Calu3 (cell line): ENCODE measurements at regions not wholly inside any gene's neighbourhood (a gene's known extent, or its start where the extent isn't known, plus 50 kb on each side); places are given as distances from the start of the nearest gene placed in this dataset.

Experiments used
- BruUV-seq: library from RNA; stranded (reverse); fragments of 400-500 nt; replicated peaks from 2 replicates; lab custom pipeline; 2021; lab: Mats Ljungman, UMichigan
- CTCF ChIA-PET: fragments of 300-600 bp; sonication (Branson Sonifier 250); formaldehyde crosslinking; loops from one replicate; lab custom pipeline; 2022; ENCODE audit warnings: antibody characterized with exemption; lab: Charles Lee
- DNase-seq: peaks from one replicate; pipeline ENCODE4 v3.0.0; 2022
- H3K27ac Mint-ChIP-seq: one replicate; pipeline ENCODE4 v1.8.0; 2022; ENCODE audit warnings: mixed read lengths; ENCODE audit not compliant: unreplicated experiment
- H3K27me3 Mint-ChIP-seq: one replicate; pipeline ENCODE4 v1.8.0; 2022; ENCODE audit warnings: mixed read lengths; ENCODE audit not compliant: unreplicated experiment
- H3K36me3 Mint-ChIP-seq: one replicate; pipeline ENCODE4 v1.8.0; 2022; ENCODE audit warnings: mild to moderate bottlenecking, moderate library complexity, mixed read lengths; ENCODE audit not compliant: insufficient read depth, unreplicated experiment
- H3K4me1 Mint-ChIP-seq: one replicate; pipeline ENCODE4 v1.8.0; 2022; ENCODE audit warnings: mild to moderate bottlenecking, low read depth, mixed read lengths; ENCODE audit not compliant: unreplicated experiment
- H3K4me3 Mint-ChIP-seq: one replicate; pipeline ENCODE4 v1.8.0; 2022; ENCODE audit warnings: mild to moderate bottlenecking, low read depth, moderate library complexity, mixed read lengths; ENCODE audit not compliant: unreplicated experiment
- H3K9me3 Mint-ChIP-seq: one replicate; pipeline ENCODE4 v1.8.0; 2022; ENCODE audit warnings: low read depth, mixed read lengths; ENCODE audit not compliant: unreplicated experiment
- intact Hi-C: fragments of 100-400 bp; cut with micrococcal nuclease; formaldehyde crosslinking; loops from one replicate; pipeline ENCODE4 v1.10.0; 2022; ENCODE audit not compliant: unreplicated experiment
- TF ChIP-seq, protein P1 (sequence below): fragments of 200-600 bp; IDR thresholded peaks from one replicate; pipeline ENCODE4 v1.8.0; 2022; ENCODE audit warnings: antibody characterized with exemption; ENCODE audit not compliant: unreplicated experiment

GRCh38 chrX:99117011-99117410 is 1293.1 kb downstream of the PCDH19 start:
- H3K4me3 Mint-ChIP-seq = no peak overlapping the region
- no peak overlapping the region for H3K27ac Mint-ChIP-seq
- no peaks in the 10 kb centered on the region for H3K36me3 Mint-ChIP-seq
- TF ChIP-seq, protein P1, sequence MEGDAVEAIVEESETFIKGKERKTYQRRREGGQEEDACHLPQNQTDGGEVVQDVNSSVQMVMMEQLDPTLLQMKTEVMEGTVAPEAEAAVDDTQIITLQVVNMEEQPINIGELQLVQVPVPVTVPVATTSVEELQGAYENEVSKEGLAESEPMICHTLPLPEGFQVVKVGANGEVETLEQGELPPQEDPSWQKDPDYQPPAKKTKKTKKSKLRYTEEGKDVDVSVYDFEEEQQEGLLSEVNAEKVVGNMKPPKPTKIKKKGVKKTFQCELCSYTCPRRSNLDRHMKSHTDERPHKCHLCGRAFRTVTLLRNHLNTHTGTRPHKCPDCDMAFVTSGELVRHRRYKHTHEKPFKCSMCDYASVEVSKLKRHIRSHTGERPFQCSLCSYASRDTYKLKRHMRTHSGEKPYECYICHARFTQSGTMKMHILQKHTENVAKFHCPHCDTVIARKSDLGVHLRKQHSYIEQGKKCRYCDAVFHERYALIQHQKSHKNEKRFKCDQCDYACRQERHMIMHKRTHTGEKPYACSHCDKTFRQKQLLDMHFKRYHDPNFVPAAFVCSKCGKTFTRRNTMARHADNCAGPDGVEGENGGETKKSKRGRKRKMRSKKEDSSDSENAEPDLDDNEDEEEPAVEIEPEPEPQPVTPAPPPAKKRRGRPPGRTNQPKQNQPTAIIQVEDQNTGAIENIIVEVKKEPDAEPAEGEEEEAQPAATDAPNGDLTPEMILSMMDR = no peak
- CTCF ChIA-PET = no interaction called here
- DNase-seq = no peak
- no TSS peak for BruUV-seq
- intact Hi-C loops = no loop called here
- no peaks in the 10 kb centered on the region for H3K27me3 Mint-ChIP-seq
- H3K9me3 Mint-ChIP-seq = peaks cover 9% of the 10 kb centered on the region
- no peaks in the 10 kb centered on the region for H3K4me1 Mint-ChIP-seq

DNA sequence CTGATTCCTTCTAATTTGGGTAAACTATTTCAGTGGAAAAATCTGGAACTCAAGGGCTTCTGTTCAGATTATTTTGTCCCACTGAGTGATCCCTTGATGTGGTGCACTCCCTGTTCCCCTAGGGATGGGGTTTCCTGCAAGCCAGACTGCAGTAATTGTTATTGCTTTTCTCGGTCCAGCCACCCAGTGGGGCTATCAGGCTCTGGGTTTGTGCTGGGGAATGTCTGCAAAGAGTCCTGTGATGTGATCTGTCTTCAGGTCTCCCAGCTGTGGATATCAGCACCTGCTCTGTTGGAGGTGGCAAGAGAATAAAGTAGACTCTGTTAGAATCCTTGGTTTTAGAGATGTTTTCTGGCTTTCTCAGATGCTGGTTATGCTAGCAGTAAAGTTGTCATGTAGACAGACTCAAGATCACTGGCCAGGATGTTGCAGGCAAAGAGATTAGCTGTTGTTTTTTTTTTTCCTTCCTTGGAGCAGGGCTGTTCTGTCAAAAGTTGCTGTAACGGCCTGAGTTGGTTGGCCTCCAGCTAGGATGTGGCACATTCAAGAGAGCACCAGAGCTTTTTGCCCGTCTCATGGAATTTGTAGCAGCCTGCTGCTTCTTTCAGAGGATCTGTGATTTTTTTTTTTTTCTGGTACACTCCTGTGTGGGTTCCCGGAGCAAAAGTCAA is 1314.0 kb downstream of the PCDH19 start:
- Mint-ChIP-seq H3K27ac (no peak overlapping the region), H3K27me3 (no peaks in the 10 kb centered on the region), H3K9me3 (peaks cover 5% of the 10 kb centered on the region), H3K4me1 (no peaks in the 10 kb centered on the region), H3K4me3 (no peak overlapping the region), H3K36me3 (no peaks in the 10 kb centered on the region)
- intact Hi-C loops = no loop called here
- TF ChIP-seq, protein P1 = no peak
- no TSS peak for BruUV-seq
- DNase-seq = no peak
- CTCF ChIA-PET = no interaction called here

DNA sequence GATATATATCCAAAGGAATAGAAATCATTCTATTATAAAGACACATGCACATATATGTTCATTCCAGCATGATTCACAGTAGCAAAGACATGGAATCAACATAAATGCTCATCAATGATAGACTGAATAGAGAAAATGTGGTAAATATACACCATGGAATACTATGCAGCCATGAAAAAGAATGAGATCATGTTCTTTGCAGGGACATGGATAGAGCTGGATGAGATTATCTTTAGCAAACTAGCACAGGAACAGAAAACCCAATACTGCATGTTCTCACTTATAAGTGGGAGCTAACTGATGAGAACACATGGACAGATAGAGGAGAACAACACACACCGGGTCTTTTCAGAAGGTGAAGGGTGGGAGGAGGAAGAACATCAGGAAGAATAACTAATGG is 1318.6 kb downstream of the PCDH19 start:
- Mint-ChIP-seq H3K27me3 (no peaks in the 10 kb centered on the region), H3K9me3 (peaks cover 16% of the 10 kb centered on the region), H3K27ac (no peak overlapping the region), H3K4me1 (no peaks in the 10 kb centered on the region), H3K36me3 (no peaks in the 10 kb centered on the region), H3K4me3 (no peak overlapping the region)
- DNase-seq = no peak
- no TSS peak for BruUV-seq
- CTCF ChIA-PET = no interaction called here
- intact Hi-C loops = no loop called here
- TF ChIP-seq, protein P1 = no peak

- Mint-ChIP-seq H3K4me1 (no peaks in the 10 kb centered on the region), H3K27ac (no peak overlapping the region), H3K9me3 (peaks cover 5% of the 10 kb centered on the region), H3K36me3 (no peaks in the 10 kb centered on the region), H3K27me3 (no peaks in the 10 kb centered on the region), H3K4me3 (no peak overlapping the region)
- no TSS peak for BruUV-seq
- intact Hi-C loops = no loop called here
- TF ChIP-seq, protein P1 = no peak
- CTCF ChIA-PET = no interaction called here
- no peak for DNase-seq
Observed at GRCh38 chrX:99078301-99078700, 1331.8 kb downstream of the PCDH19 start.
